ENCODE measurements at regions not wholly inside any gene's neighbourhood (a gene's known extent, or its start where the extent isn't known, plus 50 kb on each side); places are given as distances from the start of the nearest gene placed in this dataset.
"Not testable (repeated sequence)": the region's sequence is repeated elsewhere in the genome, so short reads cannot be mapped to it uniquely, and the experiment has no call there.

- no peak for DNase-seq (ENCODE audit: low read depth)
These were observed 540.9 kb upstream of the ADGRL2 start for GRCh38 chr1:81259625-81260411.

- DNase-seq (ENCODE audit: low read depth) = no peak
These were observed 546.2 kb upstream of the ADGRL2 start for GRCh38 chr1:81254560-81254959.

- no peak for DNase-seq (ENCODE audit: low read depth)
These were observed 546.7 kb upstream of the ADGRL2 start for GRCh38 chr1:81254068-81254467.

GRCh38 chr1:81252471-81253151 is 548.1 kb upstream of the ADGRL2 start:
- no peak for DNase-seq (ENCODE audit: low read depth)

GRCh38 chr1:81250825-81251224 is 549.9 kb upstream of the ADGRL2 start:
- DNase-seq (ENCODE audit: low read depth) = not testable (repeated sequence)

- not testable (repeated sequence) for DNase-seq (ENCODE audit: low read depth)
These were observed 555.5 kb upstream of the ADGRL2 start for GRCh38 chr1:81245084-81245715.

GRCh38 chr1:81244612-81245011 is 556.1 kb upstream of the ADGRL2 start:
- not testable (repeated sequence) for DNase-seq (ENCODE audit: low read depth)

GRCh38 chr1:81242103-81242502 is 558.6 kb upstream of the ADGRL2 start:
- no peak for DNase-seq (ENCODE audit: low read depth)

- no peak for DNase-seq (ENCODE audit: low read depth)
These were observed 562.6 kb upstream of the ADGRL2 start for GRCh38 chr1:81238129-81238528.

- no peak for DNase-seq (ENCODE audit: low read depth)
These were observed 563.2 kb upstream of the ADGRL2 start for GRCh38 chr1:81237473-81238089.

GRCh38 chr1:81234237-81234636 is 566.5 kb upstream of the ADGRL2 start:
- no peak for DNase-seq (ENCODE audit: low read depth)

- DNase-seq (ENCODE audit: low read depth) = no peak
These were observed 567.1 kb upstream of the ADGRL2 start for GRCh38 chr1:81233591-81233990.

- no peak for DNase-seq (ENCODE audit: low read depth)
These were observed 568.3 kb upstream of the ADGRL2 start for GRCh38 chr1:81232420-81232819.

GRCh38 chr1:81231729-81232038 is 569.0 kb upstream of the ADGRL2 start:
- no peak for DNase-seq (ENCODE audit: low read depth)

- DNase-seq (ENCODE audit: low read depth) = no peak
These were observed 569.6 kb upstream of the ADGRL2 start for GRCh38 chr1:81230983-81231728.

- DNase-seq (ENCODE audit: low read depth) = no peak
These were observed 571.8 kb upstream of the ADGRL2 start for GRCh38 chr1:81228926-81229325.

- DNase-seq (ENCODE audit: low read depth) = no peak
These were observed 574.2 kb upstream of the ADGRL2 start for GRCh38 chr1:81226603-81226928.

- no peak for DNase-seq (ENCODE audit: low read depth)
These were observed 574.7 kb upstream of the ADGRL2 start for GRCh38 chr1:81225789-81226602.

- DNase-seq (ENCODE audit: low read depth) = no peak
These were observed 576.5 kb upstream of the ADGRL2 start for GRCh38 chr1:81224222-81224621.

GRCh38 chr1:81221564-81221963 is 579.2 kb upstream of the ADGRL2 start:
- no peak for DNase-seq (ENCODE audit: low read depth)

- DNase-seq (ENCODE audit: low read depth) = no peak
These were observed 580.1 kb upstream of the ADGRL2 start for GRCh38 chr1:81220614-81221071.

All from activated T-cell treated with anti-CD3 and anti-CD28 coated beads for 48 hours (primary cell).